Activated T-cell treated with anti-CD3 and anti-CD28 coated beads for 1 hour (primary cell): ENCODE measurements at regions not wholly inside any gene's neighbourhood (a gene's known extent, or its start where the extent isn't known, plus 50 kb on each side); places are given as distances from the start of the nearest gene placed in this dataset.
"Not testable (repeated sequence)": the region's sequence is repeated elsewhere in the genome, so short reads cannot be mapped to it uniquely, and the experiment has no call there.

Source experiments
- DNase-seq: peaks from one replicate; pipeline ENCODE4 v3.0.0-alpha.2; 2020; ENCODE audit warnings: low read depth

- DNase-seq: no peak
Measured at GRCh38 chr6:139472351-139473015, 98.0 kb upstream of the CITED2 start.

DNA sequence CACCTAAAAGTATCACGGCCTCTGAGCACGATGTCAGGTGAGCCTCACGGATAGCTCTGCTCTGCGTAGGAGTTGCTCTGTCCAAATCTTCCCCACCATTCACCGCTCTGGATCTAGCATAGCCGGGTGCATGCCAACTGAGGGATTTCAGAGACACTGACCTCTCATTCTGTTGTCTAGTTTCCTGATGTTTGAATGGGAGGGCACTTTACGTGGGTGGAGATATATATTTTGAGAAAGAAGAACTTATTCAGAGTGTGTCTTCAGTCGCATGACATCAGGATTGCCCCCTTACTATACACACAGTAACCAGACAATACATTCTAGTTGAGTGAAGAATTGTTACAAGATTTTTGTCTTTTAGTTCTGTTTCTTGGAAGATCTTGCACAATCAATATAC lies 96.5 kb upstream of the CITED2 start:
- DNase-seq: no peak

DNA sequence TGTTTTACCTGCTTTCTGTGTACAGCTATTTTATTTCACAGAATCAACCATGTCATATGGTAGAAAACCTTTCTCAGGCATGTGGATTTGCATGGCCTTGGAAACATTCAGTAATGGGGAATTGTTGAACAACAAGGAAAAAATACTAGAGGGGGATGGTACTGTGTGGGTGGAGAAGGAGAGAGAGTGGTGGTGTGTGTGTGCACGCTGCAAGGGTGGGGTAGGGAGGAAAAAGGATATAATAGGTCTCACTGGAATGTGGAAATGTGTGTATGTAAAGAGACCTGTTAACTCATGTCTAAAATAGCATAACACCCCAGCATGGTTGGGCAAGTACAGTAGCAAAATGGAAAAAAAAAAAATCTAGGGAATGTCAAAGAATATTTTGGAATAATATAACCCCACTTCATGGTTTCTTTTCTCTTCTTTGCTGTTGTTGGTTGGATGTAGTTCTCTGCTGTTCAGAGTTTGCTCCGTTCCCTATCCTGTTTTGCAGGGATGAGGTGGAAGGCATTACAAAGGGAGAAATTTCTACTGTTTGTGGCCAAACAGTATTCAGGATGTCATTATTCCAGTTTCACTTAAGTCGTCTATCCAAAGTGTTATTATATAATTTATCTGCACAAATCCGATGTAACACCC lies 93.9 kb upstream of the CITED2 start:
- DNase-seq: no peak

- DNase-seq: no peak
Measured at GRCh38 chr6:139457476-139457875, 83.0 kb upstream of the CITED2 start.

GRCh38 chr6:139452148-139452876 lies 77.9 kb upstream of the CITED2 start:
- no peak for DNase-seq

DNA sequence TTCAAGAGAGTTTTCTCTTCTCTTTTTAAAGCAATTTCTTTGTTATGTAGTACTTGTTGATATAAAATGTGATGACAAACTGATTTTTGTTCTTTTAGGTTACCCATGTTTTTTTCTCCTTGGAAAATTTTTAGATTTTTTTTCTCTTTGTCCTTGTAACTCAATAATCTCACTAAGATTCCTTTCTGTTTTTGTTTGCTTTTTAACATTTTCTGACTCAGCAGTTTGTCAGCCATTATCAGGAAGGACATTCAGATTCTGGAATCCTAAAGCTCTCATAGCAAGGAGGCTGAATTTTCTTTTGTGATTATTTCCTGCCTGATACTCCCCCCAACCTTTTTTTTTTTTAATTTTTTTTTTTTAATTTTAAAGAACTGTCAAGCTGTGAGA lies 75.2 kb upstream of the CITED2 start:
- no peak for DNase-seq

- DNase-seq: no peak
Measured at GRCh38 chr6:139448998-139449610, 74.7 kb upstream of the CITED2 start.

DNA sequence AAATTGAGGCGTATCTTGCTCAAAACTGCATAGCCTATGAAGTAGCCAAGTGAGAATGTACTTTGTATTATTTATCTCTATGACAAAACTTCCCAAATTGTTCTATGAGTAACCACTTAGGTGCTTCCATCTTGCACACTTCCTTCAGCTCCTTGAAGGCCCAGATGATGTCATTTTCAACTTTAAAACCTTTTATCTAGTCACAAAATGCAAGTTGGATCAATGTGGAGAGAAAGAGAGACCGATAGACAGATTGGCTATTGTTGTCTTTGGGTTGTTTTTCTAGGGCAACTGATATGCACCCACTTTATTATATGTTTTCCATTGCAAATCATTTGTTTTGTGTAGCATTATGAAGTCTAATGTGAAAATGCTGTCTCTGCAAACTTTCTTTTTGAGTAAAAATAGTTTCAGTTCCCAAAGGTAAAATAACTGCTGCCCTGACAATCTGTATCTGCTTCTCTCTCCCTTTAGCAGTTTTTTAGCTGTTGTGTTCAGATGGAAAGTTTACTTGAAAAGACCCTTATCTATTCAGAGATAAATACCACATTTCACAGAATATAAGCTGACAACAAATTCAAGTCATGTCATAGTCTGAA lies 73.7 kb upstream of the CITED2 start:
- no peak for DNase-seq

DNA sequence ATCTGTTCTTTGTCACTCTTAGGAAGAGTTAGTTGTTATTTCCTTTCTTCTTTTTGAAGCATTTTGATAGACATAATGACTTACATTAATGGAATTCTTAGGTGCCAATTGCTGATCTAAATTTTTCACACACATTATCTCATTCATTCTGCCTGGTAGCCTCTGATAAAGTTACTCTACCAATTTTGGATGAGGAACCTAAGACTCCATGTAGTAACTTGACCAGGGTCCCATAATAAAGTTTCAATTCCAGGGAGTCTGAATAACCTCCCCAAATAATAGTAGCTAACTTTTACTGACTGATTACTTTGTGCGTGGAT lies 73.2 kb upstream of the CITED2 start:
- no peak for DNase-seq

DNA sequence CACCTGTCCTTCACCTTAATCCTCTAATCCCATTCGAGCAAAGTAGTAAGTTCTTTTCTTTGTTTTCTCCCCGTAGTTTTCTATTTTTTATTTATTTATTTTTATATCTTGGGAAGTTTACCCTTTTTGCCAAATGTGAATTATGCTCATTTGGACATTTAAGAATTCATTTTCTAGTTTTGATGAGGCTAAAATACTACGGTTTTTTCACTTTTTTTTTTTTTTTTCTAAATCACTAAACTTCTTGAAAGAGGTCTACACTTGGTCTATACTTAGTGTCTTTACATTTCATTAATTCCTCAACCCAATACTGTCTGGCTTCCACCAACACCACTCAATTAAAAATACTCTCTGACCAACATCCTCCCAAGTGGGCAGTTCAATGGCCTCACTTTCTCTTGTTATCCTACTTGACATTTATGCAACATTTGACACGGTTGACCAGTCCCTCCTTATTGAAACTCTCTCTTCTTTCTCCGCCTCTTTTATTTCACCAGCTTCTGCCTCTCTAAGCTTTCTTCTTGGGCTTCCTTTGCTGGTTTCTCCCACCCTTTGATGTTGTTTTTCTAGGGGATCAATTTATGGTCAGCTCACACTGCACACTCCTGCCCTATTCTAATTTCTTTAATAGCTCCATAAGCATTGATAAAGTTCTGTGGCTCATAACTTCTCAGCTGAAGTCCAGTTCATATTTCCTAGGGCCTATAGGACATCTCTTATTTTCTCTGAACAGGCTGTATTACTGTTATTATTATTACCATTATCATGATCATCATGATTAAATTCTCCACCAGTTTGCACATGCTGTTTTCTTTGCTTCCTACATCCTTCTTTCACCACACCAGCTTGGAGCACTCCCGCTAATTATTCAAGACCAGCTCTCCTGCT lies 72.6 kb upstream of the CITED2 start:
- no peak for DNase-seq

GRCh38 chr6:139446138-139446715 lies 71.8 kb upstream of the CITED2 start:
- no peak for DNase-seq

GRCh38 chr6:139444273-139444787 lies 69.9 kb upstream of the CITED2 start:
- DNase-seq: not testable (repeated sequence)

- no peak for DNase-seq
Measured at GRCh38 chr6:139443231-139444112, 69.0 kb upstream of the CITED2 start.

DNA sequence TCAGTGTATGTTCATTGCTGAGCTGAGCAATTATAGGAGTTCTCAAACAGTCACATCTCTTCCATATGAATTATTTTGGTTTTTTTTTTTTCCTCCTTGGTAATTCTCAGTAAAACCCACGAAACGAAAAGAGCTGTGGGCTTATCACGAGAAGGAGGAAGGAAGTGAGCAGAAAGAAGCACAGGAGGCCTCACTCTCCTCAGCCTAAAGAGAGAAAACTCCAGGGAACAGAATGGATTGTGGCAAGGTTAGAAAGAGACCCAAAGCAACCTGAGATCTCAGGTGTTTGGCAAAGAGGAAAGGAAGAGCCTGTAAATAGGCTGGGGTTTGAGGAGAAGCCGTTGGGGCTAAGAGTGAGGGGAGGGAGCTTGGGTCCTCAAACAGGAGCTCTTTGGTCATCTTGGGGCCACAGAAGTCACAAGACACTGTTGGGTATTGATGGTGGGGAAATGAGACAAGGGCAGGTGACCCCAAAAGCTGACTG lies 67.8 kb upstream of the CITED2 start:
- DNase-seq: no peak

- DNase-seq: no peak
Measured at GRCh38 chr6:139439349-139439748, 64.9 kb upstream of the CITED2 start.

GRCh38 chr6:139438775-139439174 lies 64.3 kb upstream of the CITED2 start:
- DNase-seq: no peak

DNA sequence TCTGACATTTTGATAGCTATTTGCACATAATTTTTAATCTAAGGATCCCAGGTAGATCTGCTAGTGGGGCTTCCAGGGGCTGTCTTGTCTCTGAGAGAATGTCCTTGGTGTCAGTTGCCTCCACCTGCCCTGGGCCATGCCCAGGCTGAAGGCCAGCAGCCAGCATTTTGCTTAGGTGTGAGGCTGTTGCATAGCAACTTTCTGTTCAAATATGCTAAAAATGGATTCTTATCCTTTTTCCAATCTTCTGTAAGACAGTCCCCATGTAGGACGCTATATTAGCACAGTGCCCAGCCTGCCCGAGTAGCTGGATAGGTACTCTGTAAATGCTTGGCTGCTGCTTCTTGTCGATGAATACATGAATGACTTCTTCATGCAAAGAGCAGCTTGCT lies 62.5 kb upstream of the CITED2 start:
- DNase-seq: no peak

GRCh38 chr6:139436200-139436956 lies 61.9 kb upstream of the CITED2 start:
- DNase-seq: no peak
